NCI-H187 (cell line): ENCODE measurements at regions not wholly inside any gene's neighbourhood (a gene's known extent, or its start where the extent isn't known, plus 50 kb on each side); places are given as distances from the start of the nearest gene placed in this dataset.
"Not testable (repeated sequence)": the region's sequence is repeated elsewhere in the genome, so short reads cannot be mapped to it uniquely, and the experiment has no call there.

Experiments used
- DNase-seq, 2 experiments: peaks; one replicate each; lab custom pipeline; 2025; lab: John Stamatoyannopoulos, UW

GRCh38 chr4:64821219-64821976 is 412.1 kb upstream of the TECRL start:
- no peak for DNase-seq

- no peak for DNase-seq
Observed at GRCh38 chr4:64814616-64815015, 405.4 kb upstream of the TECRL start.

GRCh38 chr4:64807821-64808220 is 398.6 kb upstream of the TECRL start:
- DNase-seq = no peak

- peak; percentile 10 to 22 for DNase-seq
Observed at GRCh38 chr4:64799751-64800150, 390.5 kb upstream of the TECRL start.

- not testable (repeated sequence) for DNase-seq
Observed at GRCh38 chr4:64798828-64799227, 389.6 kb upstream of the TECRL start.

GRCh38 chr4:64796581-64796980 is 387.3 kb upstream of the TECRL start:
- DNase-seq = no peak

GRCh38 chr4:64784125-64784524 is 374.9 kb upstream of the TECRL start:
- no peak for DNase-seq

GRCh38 chr4:64781737-64782326 is 372.6 kb upstream of the TECRL start:
- no peak for DNase-seq

- no peak for DNase-seq
Observed at GRCh38 chr4:64780664-64781063, 371.4 kb upstream of the TECRL start.

- DNase-seq = no peak
Observed at GRCh38 chr4:64777286-64777685, 368.0 kb upstream of the TECRL start.

- no peak for DNase-seq
Observed at GRCh38 chr4:64776820-64777219, 367.6 kb upstream of the TECRL start.

- DNase-seq = no peak
Observed at GRCh38 chr4:64774626-64775025, 365.4 kb upstream of the TECRL start.

GRCh38 chr4:64771149-64771548 is 361.9 kb upstream of the TECRL start:
- no peak for DNase-seq

- no peak for DNase-seq
Observed at GRCh38 chr4:64767547-64767946, 358.3 kb upstream of the TECRL start.

- DNase-seq = no peak
Observed at GRCh38 chr4:64766565-64766964, 357.3 kb upstream of the TECRL start.

- DNase-seq = no peak
Observed at GRCh38 chr4:64756016-64756415, 346.8 kb upstream of the TECRL start.

- DNase-seq = no peak
Observed at GRCh38 chr4:64747919-64748715, 338.9 kb upstream of the TECRL start.

GRCh38 chr4:64738240-64738639 is 329.0 kb upstream of the TECRL start:
- no peak for DNase-seq

GRCh38 chr4:64737854-64738138 is 328.5 kb upstream of the TECRL start:
- DNase-seq = not testable (repeated sequence)

- no peak for DNase-seq
Observed at GRCh38 chr4:64737026-64737853, 328.0 kb upstream of the TECRL start.

- no peak for DNase-seq
Observed at GRCh38 chr4:64729561-64729960, 320.3 kb upstream of the TECRL start.

GRCh38 chr4:64727960-64728359 is 318.7 kb upstream of the TECRL start:
- no peak for DNase-seq
